ENCODE measurements at regions not wholly inside any gene's neighbourhood (a gene's known extent, or its start where the extent isn't known, plus 50 kb on each side); places are given as distances from the start of the nearest gene placed in this dataset.

- TF ChIP-seq CTCF (IDR thresholded peaks at IDR 0.05) (no peak), POLR2A (IDR thresholded peaks at IDR 0.05) (no peak)
Observed at GRCh38 chr12:27143256-27144069, 61.1 kb upstream of the C12orf71 start.
